GM19438 (cell line): ENCODE measurements at regions not wholly inside any gene's neighbourhood (a gene's known extent, or its start where the extent isn't known, plus 50 kb on each side); places are given as distances from the start of the nearest gene placed in this dataset.

ENCODE experiments used
- ATAC-seq: cut with Tn5 transposase; IDR thresholded peaks from one replicate; pipeline ENCODE4 v1.9.1; 2021; ENCODE audit warnings: low read depth; ENCODE audit not compliant: unreplicated experiment

DNA sequence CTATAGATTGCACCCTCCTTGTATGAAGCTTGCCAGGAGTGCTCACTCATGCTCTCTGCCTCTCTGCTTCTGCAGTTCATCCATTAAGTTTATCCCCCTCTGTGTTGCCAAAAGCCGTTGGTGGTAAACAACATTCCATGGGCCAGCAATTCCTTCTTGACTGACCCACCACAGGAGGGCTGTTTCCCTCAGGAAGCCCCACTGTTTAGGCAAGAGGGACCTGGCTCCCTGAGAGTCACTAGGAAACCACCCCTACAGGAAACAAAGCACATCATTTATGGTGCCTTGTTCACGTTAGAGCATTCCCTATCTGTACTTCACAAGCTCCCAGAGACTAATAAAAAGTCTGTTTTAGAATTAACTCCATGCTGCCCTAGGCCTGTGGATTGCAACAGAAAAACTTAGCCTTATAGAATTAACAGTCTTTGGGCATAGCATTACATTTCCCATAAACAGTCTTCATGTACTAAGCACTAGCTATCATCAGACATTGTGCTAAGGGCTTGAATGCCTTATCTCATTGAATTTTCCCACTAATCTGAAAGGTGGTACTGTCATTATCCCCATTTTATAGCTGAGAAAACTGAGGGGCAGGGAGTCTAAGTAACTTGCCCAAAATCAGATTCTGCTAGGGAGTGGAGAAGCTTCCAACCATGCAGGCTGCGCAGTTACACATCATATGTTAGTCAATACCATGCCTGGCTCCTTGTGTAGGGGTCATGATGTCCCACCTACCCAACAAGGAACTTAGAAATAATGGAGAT, 149.9 kb downstream of the SHQ1 start:
- ATAC-seq = no peak

GRCh38 chr3:72697717-72698116, 150.5 kb downstream of the SHQ1 start:
- no peak for ATAC-seq

- ATAC-seq = no peak
Observed at GRCh38 chr3:72696815-72697214, 151.4 kb downstream of the SHQ1 start.

DNA sequence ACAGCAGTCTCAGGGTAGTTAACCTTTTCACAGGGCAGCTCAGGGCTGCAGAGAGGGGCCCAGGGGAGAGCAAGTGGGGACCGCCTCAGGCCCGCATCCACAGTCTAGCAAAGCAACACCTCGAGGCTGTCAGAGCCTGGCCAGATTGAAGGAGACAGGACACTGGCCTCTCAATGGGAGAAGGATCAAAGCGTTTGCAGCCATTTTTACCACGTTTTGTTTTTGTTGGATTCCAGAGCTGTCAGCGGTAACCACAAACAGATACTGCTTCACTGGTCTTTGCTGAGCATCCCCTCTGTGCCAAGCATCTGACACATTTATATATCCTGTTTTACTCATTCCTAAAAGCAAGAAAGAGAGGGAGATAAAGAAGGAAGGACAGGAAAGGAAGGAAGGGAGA, 153.8 kb downstream of the SHQ1 start:
- ATAC-seq = no peak

DNA sequence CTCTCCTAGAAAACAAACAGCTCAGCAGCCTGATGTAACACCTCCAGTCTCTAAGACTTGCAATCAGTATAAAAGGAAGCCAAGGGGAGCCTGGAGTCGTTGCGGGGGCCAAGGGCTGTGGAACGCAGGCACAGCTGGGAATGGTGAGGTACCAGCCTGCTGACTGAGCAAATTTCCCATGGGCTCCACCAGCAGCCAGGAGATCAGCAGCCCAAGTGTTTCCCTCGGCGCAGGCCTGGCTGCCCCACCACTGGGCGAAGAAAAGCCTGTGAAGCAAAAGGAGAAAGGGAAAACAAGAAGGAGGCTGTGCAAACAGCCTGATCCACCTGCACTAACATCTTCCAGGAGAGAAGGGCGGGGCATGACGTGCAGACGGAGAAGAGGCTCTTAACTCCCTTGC, 155.3 kb downstream of the SHQ1 start:
- ATAC-seq = no peak

DNA sequence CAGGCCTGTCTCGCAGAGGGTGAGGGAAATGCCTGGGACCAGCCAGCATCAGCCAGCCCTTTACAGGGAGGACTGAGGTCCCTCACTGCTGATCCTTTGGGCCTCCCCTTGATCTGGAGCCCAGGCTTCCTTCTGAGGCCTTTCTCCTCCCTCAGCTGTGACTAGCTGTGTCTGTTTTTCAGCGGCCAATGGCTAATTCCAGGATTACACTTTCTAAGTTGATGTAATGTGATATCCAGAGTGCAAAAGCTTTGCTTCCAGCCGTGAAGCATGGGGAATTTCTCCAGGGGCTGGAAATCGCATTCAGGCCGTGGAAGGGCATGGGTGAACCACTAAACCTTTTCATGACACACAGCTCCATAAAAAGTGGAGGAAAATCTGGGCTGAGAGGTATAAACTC, 157.6 kb downstream of the SHQ1 start:
- ATAC-seq = no peak

GRCh38 chr3:72682936-72683452, 165.3 kb downstream of the SHQ1 start:
- no peak for ATAC-seq

DNA sequence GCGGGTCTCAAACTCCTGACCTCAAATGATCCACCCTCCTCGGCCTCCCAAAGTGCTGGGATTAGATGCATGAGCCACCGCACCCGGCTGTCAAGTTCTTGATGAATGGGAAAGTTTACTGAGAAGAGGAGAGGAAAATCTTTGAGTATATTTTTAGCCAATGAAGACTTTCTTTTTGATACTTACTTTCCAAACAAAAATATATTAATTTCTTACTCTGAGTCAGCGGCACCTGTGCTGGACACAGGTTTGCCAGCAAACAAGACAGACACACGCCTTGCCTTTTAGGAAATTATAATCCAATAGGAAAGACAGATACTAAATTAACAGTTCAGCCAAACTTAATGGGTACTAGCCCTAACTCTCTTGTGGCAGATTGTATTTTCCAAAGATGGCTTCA, 166.6 kb downstream of the SHQ1 start:
- ATAC-seq = no peak

- ATAC-seq = no peak
Observed at GRCh38 chr3:72680766-72681165, 167.5 kb downstream of the SHQ1 start.

DNA sequence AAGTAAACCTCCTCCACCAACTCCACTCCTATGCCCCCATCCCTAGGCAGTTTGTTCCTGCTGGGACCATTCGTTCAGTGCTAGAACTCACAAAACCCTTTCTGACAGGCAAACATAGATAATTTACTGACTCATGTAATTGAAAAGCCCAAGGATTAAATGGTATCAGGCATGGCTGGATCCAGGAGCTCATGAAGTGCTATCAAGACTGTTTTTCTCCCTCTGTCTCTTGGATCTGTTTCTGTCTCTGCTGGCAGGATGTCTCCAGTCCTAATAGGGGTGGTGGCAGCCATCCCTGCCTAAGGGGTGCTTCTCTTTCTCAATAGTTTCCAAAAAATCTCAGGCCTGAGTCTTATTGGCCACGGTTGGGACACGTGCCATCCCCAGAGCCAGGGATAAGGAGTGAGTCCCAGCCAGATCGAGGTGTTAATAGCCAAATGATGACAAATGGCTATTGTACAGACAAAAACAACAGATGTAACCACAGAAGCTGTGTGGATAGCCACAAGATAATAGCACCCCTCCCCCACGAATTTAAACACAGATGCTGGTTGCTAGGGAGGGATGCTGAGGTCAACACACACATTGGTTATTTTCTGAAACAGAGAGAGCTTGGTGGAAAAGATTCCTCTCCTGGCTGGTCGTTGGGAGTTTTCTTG, 168.6 kb downstream of the SHQ1 start:
- no peak for ATAC-seq

DNA sequence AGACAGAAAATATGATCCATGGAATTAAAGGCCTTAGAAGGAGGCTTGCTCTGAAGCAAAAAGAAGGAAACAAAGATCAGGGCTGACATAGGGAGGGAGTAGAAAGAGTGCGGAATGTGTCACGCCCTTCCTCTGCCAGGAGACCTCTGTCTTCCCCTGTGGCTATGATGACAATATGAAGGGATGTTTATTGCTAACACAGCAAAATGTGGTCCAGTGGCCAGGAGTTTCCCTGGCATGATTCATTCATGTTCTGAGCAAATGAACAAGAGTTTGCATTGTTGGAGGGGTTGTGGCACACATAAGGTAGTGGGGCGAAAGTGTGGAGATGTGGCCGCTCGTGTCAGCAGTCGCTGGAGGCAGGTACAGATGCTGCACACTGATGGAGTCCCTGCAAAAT, 169.4 kb downstream of the SHQ1 start:
- ATAC-seq = no peak

- ATAC-seq = no peak
Observed at GRCh38 chr3:72678380-72678779, 169.9 kb downstream of the SHQ1 start.

- ATAC-seq = no peak
Observed at GRCh38 chr3:72675243-72675642, 173.0 kb downstream of the SHQ1 start.

- ATAC-seq = no peak
Observed at GRCh38 chr3:72673011-72673771, 175.1 kb downstream of the SHQ1 start.

GRCh38 chr3:72669224-72669623, 179.0 kb downstream of the SHQ1 start:
- no peak for ATAC-seq

DNA sequence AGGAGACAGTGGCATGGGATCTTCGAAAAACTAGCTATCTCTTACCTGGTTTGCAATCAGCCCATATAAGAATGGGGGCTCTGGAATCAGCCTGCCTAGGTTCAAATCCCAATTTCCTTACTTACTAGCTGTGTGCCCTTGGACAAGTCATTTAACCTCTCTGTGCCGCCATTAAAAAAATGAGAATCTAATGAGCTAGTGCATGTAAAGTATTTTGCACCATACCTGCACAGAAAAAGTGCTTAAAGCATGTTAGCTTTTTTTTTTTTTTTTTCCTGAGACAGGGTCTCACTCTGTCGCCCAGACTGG, 181.8 kb downstream of the SHQ1 start:
- no peak for ATAC-seq

DNA sequence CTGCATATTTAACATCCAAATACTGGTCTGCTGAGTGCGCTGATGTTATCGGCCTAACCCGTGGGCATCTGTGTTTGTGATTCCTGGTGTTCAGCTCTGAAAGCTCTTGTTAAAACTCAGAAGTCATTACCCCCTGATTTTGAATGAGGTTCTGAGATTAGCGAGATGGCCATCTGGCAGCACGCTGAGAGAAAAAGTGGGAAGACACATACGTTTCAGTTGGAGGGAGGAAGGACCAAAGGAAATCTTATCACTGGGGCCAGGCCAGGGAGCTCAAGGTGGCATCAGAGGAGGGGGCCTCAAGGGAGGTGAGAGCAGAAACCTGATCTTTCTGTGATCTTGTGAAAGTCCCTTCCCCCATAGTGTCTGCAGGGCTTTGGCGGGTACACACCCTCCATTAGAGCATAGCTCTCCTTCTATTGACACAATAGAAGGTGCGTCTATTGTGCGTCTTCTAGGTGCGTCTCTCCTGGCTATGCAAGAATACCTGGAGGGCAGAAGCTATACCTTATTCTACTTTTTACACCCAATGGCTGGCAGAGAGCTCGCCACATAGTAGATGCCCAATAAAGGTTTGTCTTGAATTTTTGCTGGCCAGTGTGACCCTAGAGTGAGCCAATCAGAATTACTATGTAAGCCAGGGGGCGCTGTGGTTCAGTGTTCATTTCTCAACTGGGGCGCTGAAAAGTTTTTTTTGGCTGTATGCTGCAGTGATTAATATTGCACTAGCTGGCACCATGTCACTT, 182.4 kb downstream of the SHQ1 start:
- no peak for ATAC-seq

- ATAC-seq = no peak
Observed at GRCh38 chr3:72665103-72665502, 183.1 kb downstream of the SHQ1 start.

DNA sequence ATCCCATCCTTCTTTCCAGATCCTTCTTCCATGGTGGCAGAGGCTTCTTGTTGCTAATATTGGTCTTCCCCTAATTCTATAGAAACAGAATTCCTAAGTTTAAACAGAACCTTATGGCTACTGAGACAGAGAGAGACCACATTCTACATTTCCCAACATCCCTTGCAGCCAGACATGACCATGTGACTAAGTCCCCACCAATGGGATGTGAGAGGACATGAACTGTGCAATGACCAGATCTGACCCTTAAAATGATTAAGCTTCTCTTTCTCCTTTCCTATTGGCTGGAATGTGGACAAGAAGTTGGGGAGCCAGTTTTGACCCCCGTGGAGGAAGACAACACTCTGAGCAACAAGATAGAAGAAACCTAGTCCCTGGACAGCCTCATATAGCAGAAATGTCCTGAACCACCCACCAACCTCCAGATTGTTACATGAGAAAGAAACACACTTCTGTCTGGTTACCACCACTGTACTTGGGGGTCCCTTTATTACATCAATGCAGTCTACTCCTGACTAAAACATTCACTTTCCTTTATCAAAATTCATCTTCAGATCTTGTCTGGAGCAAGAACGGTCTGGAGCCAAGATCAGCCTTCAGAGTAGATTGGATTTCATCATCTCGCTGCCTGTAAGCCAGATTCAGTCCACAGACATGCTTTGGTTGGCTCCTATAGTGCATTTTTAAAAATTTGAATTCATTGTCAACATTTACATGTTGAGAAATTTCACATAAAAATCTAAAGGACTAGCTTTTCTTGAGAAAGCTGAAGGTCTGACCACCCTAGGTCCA, 183.9 kb downstream of the SHQ1 start:
- ATAC-seq = no peak

DNA sequence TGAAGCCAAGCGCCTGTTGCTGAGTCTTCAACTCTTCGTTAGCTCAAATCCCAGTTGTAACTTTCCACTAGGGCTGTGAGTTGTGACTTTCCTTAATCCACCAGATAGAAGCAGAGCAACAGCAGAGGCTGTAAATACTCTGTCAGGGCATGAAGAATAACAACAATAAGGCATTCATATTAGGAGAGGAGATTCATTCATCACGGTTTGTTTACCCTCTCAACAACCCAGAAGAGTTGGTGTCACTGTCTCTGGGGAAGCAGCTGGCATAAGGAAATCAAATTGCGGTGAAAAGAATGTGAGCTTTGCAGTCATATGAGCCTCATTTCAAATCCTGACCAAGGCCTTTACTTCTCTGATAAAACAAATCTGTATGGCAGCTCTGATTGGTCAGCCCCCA, 184.8 kb downstream of the SHQ1 start:
- ATAC-seq = no peak
